NCI-H2227 (cell line): ENCODE measurements at regions not wholly inside any gene's neighbourhood (a gene's known extent, or its start where the extent isn't known, plus 50 kb on each side); places are given as distances from the start of the nearest gene placed in this dataset.

Source experiments
- DNase-seq: peaks from one replicate; lab custom pipeline; 2025; ENCODE audit not compliant: unreplicated experiment; lab: John Stamatoyannopoulos, UW

DNA sequence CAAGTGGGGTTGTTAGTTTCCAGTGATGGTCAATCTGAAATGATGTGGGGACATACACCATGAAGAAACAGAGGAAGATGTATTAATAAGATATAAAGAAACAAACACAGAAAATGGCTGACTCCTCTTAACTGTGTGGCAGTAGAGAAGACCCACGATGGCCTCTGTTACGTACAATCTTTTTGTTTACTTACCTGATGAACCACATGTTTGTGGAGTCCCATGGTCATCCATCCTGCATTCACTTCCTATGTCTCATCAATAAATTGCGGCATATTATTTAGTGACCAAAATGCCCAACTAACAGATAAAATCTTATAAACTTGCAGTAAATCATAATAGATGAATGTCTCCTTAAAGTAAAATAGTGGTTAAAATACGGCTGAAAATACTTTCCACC is 740.1 kb upstream of the LINC00305 start:
- no peak for DNase-seq

DNA sequence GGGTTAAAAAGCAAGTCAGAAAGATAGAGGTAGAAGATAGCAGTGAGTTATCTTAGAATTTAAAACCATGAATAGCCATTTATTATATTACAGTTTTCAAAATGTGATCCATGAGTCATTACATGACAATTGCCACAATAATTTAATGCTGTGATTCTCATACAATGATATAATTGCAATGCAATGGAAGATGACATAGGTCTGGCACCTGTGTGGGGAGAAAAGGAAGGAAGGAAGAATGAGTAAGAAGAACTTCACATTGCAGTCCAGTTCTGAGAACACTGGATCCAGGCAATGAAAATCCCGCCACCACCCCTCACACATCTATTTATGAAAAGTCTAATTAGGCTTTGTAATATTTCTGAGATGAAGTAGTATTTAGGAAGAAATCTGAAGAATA is 738.1 kb upstream of the LINC00305 start:
- DNase-seq: no peak

DNA sequence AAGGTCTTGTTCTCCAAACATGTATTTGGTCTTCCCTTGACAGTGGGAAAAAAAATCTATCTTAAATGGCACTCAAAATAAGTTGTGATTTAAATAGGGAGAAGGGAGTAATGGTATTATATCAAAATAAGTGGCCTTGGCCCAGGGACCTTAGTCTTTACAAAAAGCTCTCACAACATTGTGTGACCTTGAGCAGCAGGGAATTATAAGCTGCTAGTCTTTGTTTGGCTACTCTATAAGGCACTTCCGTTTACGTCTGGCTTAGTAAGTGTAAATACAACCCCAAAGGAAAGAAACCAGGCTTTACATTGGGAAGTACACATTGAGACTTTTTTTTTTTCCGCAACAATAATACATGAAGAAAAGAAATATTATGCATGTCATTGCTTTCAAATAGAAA is 734.0 kb upstream of the LINC00305 start:
- DNase-seq: peak; percentile 47

DNA sequence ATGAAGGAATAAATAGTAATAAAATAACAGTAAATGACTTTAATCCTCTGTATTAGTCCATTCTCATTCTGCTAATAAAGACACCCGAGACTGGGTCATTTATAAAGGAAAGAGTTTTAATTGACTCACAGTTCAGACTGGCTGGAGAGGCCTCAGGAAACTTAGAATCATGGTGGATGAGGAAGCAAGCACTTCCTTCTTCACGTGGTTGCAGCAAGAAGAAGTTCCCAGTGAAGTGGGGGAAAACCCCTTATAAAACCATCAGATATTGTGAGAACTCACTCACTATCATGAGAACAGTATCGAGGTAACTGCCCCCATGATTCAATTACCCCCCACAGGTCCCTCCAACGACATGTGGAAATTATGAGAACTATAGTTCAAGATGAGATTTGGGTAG is 727.9 kb upstream of the LINC00305 start:
- no peak for DNase-seq

DNA sequence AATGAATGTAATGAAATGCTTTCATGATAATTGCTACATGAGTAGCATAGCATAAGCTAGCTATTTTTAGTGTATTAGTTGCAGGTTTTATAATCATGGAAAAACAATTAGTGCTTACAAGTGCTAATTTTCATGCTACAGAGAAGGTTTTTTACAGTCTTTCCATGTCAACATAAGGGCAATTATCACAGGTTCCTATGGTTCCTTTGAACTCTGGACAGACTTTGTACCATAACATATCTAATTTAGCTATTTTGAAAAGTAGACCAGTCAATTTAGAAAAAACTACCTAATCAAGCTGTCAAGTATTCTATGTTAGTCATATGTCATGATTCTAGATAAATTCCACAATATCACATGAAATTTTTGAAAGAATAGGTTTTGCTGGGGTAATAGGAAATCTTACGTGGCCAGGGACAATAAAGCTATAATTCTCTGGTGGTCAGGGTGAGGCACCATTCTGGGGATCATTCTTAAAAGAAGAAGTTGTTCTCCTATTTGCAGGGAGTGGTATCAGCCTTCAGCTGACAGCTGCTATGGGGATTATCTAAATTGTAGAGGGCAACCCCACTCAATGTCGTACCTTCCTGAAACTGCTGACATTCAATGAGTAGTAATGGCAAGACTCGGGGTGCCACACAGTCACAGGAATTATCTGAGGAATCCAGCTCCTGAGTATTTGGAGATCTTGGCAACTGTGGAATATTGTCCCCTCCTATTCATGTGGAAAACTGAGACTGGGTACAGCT is 724.0 kb upstream of the LINC00305 start:
- no peak for DNase-seq

DNA sequence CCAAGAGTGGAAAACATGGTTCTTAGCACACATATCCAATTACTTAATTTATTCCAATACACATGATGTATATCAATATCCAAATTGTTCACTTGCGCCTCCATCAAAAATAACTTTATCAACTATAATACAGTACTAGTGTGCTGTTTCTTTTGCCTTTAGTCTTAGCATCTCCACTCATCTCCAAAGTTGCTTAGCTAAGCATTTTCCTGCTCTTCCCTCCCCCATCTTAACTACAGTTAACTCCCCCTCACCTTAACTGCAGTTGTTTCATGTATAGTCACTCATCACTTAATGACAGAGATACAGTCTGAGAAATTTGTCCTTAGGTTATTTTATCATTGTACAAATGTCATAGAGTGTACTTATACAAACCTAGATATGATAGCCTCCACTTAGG is 705.2 kb upstream of the LINC00305 start:
- DNase-seq: no peak

DNA sequence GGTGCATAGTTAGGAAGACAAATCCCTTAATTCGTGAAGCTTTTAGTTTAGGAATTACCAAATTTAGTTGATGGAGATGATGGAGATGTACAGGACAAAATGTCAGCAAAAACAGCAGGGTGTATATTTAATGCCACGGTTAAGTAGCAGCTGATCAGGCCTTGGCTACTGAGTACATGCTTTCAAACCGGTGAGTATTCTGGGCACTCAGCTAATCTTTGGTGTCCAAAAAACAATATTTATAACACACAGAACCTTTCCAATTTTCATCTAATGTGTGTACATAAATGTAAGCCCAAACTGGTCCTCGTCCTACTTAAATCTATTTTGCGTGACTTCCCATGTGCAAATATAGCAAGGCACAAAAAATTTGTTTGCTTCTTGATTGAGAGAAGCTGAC is 703.4 kb upstream of the LINC00305 start:
- no peak for DNase-seq

DNA sequence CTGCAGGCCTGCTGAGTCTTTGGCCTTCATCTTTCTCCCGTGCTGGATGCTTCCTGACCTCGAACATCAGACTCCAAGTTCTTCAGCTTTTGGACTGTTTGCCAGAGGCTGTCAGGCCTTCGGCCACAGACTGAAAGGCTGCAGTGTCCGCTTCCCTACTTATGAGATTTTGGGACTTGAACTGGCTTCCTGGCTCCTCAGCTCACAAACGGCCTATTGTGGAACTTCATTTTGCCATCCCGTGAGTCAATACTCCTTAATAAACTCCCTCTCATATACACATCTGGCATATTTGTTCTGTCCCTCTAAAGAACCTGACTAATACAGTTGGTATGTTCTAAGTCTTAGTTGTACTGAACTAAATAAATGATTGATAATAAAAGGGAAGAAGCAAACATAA is 702.8 kb upstream of the LINC00305 start:
- no peak for DNase-seq

DNA sequence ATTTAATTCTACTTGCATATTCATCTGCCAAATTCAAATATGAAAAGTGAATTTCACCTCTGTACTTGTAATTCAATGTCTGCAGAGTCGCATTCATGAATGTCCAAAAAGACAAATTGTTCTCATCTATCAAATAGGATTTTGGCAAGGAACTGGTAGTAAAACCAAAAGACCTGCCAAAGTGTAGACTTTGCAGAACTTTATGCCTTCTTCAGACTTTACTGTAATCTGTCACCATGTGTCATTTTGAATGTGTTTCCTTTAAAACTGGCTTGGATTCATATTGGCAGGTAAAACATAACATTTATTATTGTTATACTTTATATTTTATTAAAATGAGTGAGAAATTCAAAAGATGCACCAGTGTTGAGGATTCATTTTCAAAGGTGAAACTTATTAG is 701.9 kb upstream of the LINC00305 start:
- no peak for DNase-seq

DNA sequence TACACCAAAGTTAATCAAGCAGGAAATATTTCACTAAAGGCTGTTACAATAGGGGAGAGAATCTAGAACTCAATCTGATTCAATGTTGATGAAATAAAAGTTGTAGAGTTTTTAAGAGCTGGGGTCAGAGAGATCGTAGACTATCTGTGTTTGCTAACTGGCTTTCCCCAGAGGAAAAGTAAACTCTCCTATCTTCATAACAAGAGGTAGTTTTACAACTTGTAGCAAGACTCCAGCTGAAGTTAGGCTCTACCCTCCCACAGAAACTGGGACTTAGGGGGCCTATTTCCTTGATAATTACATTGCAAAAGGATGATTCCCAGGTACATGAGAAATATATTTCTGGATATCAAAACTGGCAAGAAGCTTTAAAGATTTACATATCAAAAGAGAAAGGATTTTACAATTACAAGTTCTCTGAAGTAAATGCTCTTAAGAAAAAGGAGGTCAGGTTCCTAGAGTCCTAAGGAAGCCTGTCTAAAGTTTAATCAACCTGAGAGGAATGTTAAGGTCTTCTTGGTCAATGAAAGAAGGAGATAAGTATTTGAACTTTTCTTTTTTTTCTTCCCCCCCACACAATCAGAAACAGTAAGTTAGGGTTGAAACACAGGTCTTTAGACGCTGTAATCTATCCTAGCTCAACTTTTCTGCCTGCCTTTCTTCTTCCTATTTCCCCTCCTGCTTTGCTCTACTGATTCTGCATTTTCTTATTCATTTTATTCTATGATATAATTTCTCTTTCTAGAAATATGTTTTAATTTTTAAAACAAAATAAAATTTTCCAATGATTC is 692.2 kb upstream of the LINC00305 start:
- no peak for DNase-seq

DNA sequence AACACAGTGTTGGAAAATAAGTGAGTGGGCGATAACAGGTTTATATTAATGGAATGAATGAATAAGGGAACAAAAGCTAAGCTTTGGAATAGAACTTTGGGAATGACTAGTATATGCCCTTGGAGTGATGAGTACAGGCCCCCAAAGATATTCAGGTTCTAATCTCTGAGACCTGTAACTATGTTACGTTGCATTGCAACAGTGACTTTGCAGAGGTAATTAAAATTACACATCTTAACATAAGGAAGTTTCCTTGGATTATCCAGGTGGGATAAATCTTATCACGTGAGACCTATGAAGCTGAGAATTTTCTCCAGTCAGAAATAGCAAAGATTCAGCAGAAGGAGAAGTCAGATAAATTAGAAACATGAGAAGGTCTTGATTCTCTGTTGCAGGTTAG is 661.5 kb upstream of the LINC00305 start:
- no peak for DNase-seq

DNA sequence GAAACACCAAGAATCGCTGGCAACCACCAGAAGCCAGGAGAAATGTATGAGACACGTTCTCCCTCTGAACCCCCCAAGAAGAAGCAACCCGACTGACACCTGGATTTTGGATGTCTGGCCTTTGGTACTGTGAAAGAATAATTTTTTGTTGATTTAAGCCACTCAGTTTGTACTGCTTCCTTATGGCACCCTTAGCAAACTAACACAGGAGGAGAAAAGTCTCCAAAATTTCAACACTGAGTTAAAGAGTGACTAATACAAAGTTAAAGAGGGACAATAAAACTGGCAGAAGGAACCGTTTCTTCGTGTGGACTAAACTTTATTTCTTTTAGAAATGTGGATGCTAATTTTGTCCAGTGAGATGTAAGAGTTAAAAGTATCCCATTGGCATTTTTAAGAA is 660.9 kb upstream of the LINC00305 start:
- no peak for DNase-seq

DNA sequence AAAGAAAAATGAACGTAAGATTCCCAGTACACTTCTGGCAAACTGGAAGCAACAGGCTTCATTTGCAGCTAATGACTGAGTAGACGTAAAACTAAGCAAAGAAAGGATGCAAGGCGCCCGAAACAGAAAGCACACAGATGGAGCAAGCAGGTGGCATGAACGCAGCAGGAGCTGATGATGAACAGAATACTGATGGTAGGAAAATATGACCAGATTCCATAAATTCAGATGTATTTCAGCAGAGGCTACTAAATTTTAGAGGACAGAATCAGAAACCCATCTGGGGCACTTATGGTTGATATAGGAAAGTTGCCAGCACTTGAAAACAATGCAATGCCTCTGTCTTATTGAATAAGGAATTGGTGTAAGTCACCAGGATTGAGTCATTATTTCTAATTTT is 658.7 kb upstream of the LINC00305 start:
- DNase-seq: no peak

DNA sequence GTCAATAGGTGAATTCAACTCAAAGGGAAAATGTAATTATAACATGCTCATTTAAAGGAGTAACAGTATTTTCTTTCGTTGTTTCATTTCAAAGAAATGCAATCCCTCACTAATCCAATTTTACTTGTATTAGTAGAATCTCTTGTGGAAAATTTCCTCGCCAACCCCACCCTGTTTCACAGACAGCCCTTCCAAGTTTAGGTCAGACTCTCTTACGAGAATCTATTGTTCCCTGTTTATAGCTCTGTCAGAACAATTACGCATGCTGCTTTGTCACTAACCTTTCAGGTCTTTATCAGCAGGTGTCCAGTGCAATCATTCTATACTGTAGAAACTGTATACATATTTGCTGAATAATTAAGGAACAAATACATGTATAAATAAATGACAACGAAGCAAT is 657.8 kb upstream of the LINC00305 start:
- DNase-seq: no peak

DNA sequence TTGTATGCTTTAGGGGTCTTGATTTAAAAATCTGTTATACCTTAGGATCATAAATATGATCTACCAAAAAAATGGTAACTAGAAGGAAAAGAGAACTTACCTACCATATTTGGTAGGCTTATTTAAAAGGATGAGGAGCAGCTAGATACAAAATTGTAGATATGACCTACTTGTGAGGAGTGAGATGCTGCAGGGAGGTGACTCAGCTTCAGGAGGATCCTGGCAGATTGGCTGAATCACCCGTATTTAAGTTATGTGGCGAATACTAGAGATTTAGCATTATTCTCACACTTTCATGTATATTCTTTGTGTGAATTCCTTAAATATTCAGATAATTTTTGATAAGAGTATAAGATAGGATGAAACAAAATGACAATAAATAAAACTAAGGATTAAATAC is 657.3 kb upstream of the LINC00305 start:
- no peak for DNase-seq

DNA sequence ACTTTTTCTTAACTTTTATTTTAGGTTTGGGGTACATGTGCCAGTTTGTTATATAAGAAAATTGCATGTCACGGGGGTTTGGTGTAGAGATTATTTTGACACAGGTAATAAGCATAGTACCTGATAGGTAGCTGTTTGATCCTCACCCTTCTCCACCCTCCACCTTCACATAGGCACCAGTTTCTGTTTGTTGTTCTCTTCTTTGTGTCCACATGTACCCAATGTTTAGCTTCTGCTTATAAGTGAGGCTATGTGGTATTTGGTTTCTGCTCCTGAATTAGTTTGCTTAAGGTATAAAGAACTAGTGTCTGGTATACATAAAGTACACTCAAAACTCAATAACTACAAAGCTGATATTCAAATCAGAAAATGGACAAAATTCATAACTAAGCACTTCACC is 654.6 kb upstream of the LINC00305 start:
- DNase-seq: no peak

DNA sequence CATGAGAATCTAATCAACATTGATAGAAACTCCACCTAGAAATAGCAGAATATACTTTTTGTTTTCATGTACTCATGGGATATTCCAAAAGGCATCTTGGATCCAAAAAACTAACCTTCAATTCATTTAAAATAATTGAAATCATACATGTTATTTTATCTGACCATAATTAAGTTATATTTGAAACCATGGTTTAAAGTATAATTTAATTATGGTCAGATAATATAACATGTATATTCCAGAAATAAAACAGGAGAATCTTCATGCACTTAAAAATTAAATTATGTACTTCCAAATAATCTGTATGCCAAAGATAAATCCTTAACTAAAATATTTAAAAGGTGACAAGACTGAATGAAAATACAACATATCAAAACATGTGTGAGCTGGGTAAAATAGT is 651.3 kb upstream of the LINC00305 start:
- no peak for DNase-seq

DNA sequence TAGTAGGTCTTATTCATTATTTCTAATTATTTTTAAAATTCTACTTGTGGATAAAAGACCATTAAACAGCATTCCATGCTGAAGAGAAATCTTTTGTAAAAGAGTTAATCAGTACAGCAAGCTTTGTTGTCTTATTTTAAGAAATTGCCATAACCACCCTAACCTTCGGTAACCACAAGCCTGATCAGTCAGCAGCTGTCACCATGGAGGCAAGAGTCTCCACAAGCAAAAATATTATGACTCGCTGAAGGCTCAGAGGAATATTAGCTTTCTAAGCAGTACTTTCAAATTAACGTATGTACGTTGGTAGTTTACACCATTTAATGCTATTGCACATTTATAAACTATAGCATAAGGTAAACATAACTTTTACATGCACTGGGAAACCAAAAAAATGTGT is 650.5 kb upstream of the LINC00305 start:
- no peak for DNase-seq

DNA sequence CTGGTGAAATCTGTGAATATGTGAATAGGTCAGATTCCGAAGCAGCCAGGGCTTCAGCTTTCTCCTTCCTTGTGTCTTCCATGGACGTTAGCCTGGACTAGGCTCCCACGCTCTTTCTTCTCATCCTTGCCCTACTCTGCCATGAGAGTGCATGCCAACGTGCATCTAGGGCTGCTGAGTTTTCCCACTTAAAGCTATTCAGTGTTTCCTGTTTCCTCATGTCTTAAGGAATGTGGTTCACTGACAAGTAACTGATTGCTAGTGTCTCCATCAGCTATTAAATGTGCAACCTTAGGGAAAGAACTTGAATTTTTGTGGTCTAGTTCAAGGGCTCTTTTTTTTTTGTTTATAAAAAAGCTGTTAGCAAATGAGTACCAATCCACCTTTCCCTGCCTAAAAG is 642.3 kb upstream of the LINC00305 start:
- no peak for DNase-seq

DNA sequence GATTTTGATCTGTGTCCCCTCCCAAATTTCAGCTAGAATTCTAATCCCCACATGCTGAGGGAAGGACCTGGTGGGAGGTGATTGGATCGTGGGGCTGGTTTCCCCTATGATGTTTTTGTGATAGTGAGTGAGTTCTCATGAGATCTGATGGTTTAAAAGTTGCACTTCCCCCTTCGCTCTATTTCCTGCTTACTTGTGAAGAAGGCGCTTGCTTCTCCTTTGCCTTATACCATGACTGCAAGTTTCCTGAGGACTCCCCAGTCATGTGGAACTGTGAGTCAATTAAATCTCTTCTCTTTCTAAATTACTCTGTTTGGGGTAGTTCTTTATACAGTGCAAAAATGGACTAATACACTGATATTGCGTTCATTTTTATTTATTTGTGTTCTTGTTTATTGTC is 636.8 kb upstream of the LINC00305 start:
- no peak for DNase-seq

DNA sequence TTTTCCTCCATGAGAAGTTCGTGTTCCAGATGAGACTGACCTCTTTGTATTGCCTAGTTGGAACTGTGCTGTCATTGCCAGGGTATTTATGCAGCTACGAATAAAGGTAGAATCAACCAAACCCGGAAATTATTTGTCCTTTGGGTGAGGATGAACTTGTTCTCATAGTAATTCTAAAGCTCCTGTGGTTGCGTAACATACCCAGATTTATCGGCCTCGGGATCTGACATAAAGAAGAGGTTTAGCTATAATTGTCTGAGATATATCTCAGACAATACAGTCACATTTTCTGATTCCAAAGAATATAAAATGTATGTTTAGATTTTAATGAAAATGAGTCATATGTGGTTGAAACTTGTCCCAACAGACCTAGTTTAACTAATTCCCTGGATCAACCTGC is 628.7 kb upstream of the LINC00305 start:
- DNase-seq: no peak

DNA sequence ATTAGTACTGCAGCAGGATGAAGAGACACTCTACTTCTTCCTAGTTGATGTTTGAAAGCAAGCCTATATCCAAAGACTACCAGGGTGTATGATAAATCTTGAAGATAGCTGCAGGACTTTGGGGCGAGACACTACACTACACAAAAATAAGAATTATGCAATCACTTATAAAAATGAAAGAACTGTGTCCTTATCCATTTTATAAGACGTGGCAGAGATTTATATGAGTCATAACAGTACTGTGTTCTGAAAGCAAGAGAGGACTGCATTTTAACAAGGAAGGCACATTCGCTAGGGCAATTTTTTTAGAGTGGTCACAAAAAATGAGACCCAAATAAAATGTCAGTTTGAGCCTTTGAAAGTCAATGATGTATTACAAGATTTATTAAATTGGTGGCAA is 617.0 kb upstream of the LINC00305 start:
- no peak for DNase-seq

DNA sequence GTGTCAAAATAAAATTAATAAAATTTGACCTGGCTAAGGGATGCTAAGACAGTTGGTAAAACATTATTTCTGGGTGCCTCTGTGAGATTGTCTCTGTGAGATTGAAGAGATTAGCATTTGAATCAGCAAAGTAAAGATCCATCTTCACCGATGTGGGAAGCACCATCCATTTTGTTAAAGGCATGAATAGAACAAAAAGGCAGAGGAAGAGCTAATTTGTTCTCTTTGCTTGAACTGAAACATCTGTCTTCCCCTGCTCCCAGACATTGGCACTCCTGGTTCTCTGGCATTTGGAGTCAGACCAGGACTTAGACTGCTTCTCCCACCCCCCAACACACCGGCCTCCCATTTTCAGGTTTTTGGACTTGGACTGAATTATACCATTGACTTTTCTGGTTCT is 603.8 kb upstream of the LINC00305 start:
- no peak for DNase-seq
